Fibroblast of the aortic adventitia (primary cell): ENCODE measurements at regions not wholly inside any gene's neighbourhood (a gene's known extent, or its start where the extent isn't known, plus 50 kb on each side); places are given as distances from the start of the nearest gene placed in this dataset.
A peak's percentile ranks its signal among the peaks of the same experiment; 100 is the strongest.
"Not testable (repeated sequence)": the region's sequence is repeated elsewhere in the genome, so short reads cannot be mapped to it uniquely, and the experiment has no call there.

Experiments
- DNase-seq: peaks from one replicate; pipeline ENCODE4 v3.0.0-alpha.2; 2010; ENCODE audit warnings: low read depth
- H3K4me3 ChIP-seq: 2 replicates; pipeline ENCODE4 v1.5.1; 2011; ENCODE audit warnings: low read depth, mild to moderate bottlenecking, control low read depth, low read length, moderate library complexity
- CTCF ChIP-seq: IDR thresholded peaks from 2 replicates; pipeline ENCODE4 v1.5.1; 2011; ENCODE audit warnings: mild to moderate bottlenecking, low read length, control low read depth, inconsistent platforms; ENCODE audit not compliant: insufficient read depth

GRCh38 chr10:21368728-21369425 is 156.6 kb downstream of the SKIDA1 start:
- H3K4me3 ChIP-seq: no peak overlapping the region
- no peak for DNase-seq
- TF ChIP-seq CTCF: no peak

GRCh38 chr10:21368022-21368582 is 157.4 kb downstream of the SKIDA1 start:
- no peak overlapping the region for H3K4me3 ChIP-seq
- DNase-seq: peak; percentile 26
- no peak for TF ChIP-seq CTCF

GRCh38 chr10:21366108-21366507 is 159.4 kb downstream of the SKIDA1 start:
- DNase-seq: peak; percentile 62
- not testable (repeated sequence) for H3K4me3 ChIP-seq

GRCh38 chr10:21364196-21365114 is 161.0 kb downstream of the SKIDA1 start:
- no peak overlapping the region for H3K4me3 ChIP-seq
- peak; percentile 83 for DNase-seq
- TF ChIP-seq CTCF: no peak

GRCh38 chr10:21363731-21364104 is 161.8 kb downstream of the SKIDA1 start:
- H3K4me3 ChIP-seq: no peak overlapping the region
- no peak for TF ChIP-seq CTCF
- DNase-seq: no peak

- DNase-seq: no peak
- H3K4me3 ChIP-seq: no peak overlapping the region
- TF ChIP-seq CTCF: no peak
These were observed 162.3 kb downstream of the SKIDA1 start for GRCh38 chr10:21363092-21363730.

- TF ChIP-seq CTCF: no peak
- DNase-seq: no peak
These were observed 166.3 kb downstream of the SKIDA1 start for GRCh38 chr10:21359202-21359601.

More at GRCh38 chr10:21359202-21359601, 166.3 kb downstream of the SKIDA1 start:
- H3K4me3 ChIP-seq: no peak overlapping the region
